GM21825 (cell line): ENCODE measurements at regions not wholly inside any gene's neighbourhood (a gene's known extent, or its start where the extent isn't known, plus 50 kb on each side); places are given as distances from the start of the nearest gene placed in this dataset.

Experiments used
- ATAC-seq: cut with Tn5 transposase; IDR thresholded peaks from one replicate; pipeline ENCODE4 v1.9.1; 2021; ENCODE audit warnings: mild to moderate bottlenecking, moderate library complexity; ENCODE audit not compliant: unreplicated experiment

GRCh38 chr12:115407723-115408122 is 723.7 kb upstream of the TBX3 start:
- ATAC-seq: no peak

- ATAC-seq: no peak
Observed at GRCh38 chr12:115407036-115407435, 723.1 kb upstream of the TBX3 start.

GRCh38 chr12:115405471-115405860 is 721.5 kb upstream of the TBX3 start:
- no peak for ATAC-seq

GRCh38 chr12:115404761-115405470 is 720.9 kb upstream of the TBX3 start:
- no peak for ATAC-seq

GRCh38 chr12:115403689-115404088 is 719.7 kb upstream of the TBX3 start:
- no peak for ATAC-seq

- ATAC-seq: no peak
Observed at GRCh38 chr12:115403253-115403652, 719.3 kb upstream of the TBX3 start.

- no peak for ATAC-seq
Observed at GRCh38 chr12:115402443-115403180, 718.6 kb upstream of the TBX3 start.

GRCh38 chr12:115401761-115402160 is 717.8 kb upstream of the TBX3 start:
- ATAC-seq: no peak

GRCh38 chr12:115400011-115400410 is 716.0 kb upstream of the TBX3 start:
- no peak for ATAC-seq

- no peak for ATAC-seq
Observed at GRCh38 chr12:115398311-115398781, 714.4 kb upstream of the TBX3 start.

- no peak for ATAC-seq
Observed at GRCh38 chr12:115396567-115396966, 712.6 kb upstream of the TBX3 start.

- no peak for ATAC-seq
Observed at GRCh38 chr12:115394496-115395220, 710.7 kb upstream of the TBX3 start.

GRCh38 chr12:115388139-115388538 is 704.2 kb upstream of the TBX3 start:
- ATAC-seq: no peak

GRCh38 chr12:115387467-115387901 is 703.5 kb upstream of the TBX3 start:
- ATAC-seq: no peak

- ATAC-seq: no peak
Observed at GRCh38 chr12:115386946-115387345, 703.0 kb upstream of the TBX3 start.

- ATAC-seq: no peak
Observed at GRCh38 chr12:115385141-115385540, 701.2 kb upstream of the TBX3 start.

GRCh38 chr12:115384391-115384790 is 700.4 kb upstream of the TBX3 start:
- no peak for ATAC-seq

GRCh38 chr12:115383668-115384067 is 699.7 kb upstream of the TBX3 start:
- no peak for ATAC-seq

GRCh38 chr12:115382681-115383080 is 698.7 kb upstream of the TBX3 start:
- no peak for ATAC-seq

GRCh38 chr12:115380546-115381120 is 696.7 kb upstream of the TBX3 start:
- no peak for ATAC-seq

GRCh38 chr12:115378291-115378690 is 694.3 kb upstream of the TBX3 start:
- ATAC-seq: no peak
